ENCODE measurements at regions not wholly inside any gene's neighbourhood (a gene's known extent, or its start where the extent isn't known, plus 50 kb on each side); places are given as distances from the start of the nearest gene placed in this dataset.

DNA sequence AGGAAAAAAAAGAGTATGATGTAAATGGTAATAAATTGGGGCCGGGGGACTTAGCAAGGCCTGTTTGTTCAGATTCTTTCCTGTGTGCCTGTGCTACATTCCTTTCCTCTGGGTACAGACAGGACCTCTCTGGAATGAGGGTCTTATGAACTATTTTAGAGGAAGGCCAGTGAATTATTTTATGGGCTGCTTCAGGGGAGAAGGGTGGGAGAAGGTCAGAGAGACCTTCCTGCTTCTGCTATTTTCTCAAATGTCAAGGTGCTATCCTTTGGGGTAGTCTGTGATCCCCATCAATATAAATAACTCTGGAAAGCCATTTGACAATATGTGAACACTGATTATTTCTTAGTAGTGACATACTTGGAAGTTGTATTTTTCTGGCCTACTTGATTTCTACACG, 426.5 kb downstream of the SH2D4B start:
- no TSS peak for BruUV-seq (replicated peaks)
- Histone ChIP-seq H3K4me1 (ENCODE audit: control insufficient read depth, insufficient read depth, low read length) (peaks cover 7% of the 10 kb centered on the region; the same call in 1 of the 2 replicates), H3K4me2 (ENCODE audit: control insufficient read depth, insufficient read depth) (no peak overlapping the region), H3K27me3 (replicated peaks in 1 of 2; ENCODE audit: control insufficient read depth in 2 of 2, insufficient read depth in 2 of 2, low read length in 1 of 2) (no peaks in the 10 kb centered on the region), H4K20me1 (ENCODE audit: control insufficient read depth, insufficient read depth) (no peaks in the 10 kb centered on the region), H3K9ac (ENCODE audit: control insufficient read depth, insufficient read depth, low read length) (no peak overlapping the region), H2AFZ (ENCODE audit: control insufficient read depth, low read depth, low read length) (no peak overlapping the region), H3K36me3 (ENCODE audit: control insufficient read depth in 2 of 2, insufficient read depth in 2 of 2, low read length in 1 of 2) (no peaks in the 10 kb centered on the region), H3K79me2 (ENCODE audit: control insufficient read depth, insufficient read depth, low read length) (no peaks in the 10 kb centered on the region), H3K9me3 (replicated peaks; ENCODE audit: control insufficient read depth, insufficient read depth, low read length) (no peaks in the 10 kb centered on the region), H3K4me3 (no peak overlapping the region), H3K27ac (ENCODE audit: control insufficient read depth, insufficient read depth) (no peak overlapping the region)
- in situ Hi-C loops (cut with MboI) (no loop called here), intact Hi-C loops (cut with micrococcal nuclease; ENCODE audit: unreplicated experiment) (loop anchor here (10.0 kb wide), 1 partner anchor 141 kb away; no protein-coding TSS in a partner anchor)
- DNase-seq (ENCODE audit: low read depth, low spot score) (no peak), ATAC-seq (no peak), FAIRE-seq (peak; percentile 65)
- RAD21 ChIA-PET (ENCODE audit: unreplicated experiment), result no interaction called here
- POLR2A ChIA-PET, result no interaction called here
- TF ChIP-seq TCF12 (IDR thresholded peaks at IDR 0.05; ENCODE audit: low read depth, low read length), result no peak
- TF ChIP-seq POLR2AphosphoS5 (IDR thresholded peaks at IDR 0.05; ENCODE audit: low read length), result no peak
- TF ChIP-seq CTCF (IDR thresholded peaks at IDR 0.05 in 2 of 3, conservative IDR thresholded peaks at IDR 0.05 in 1 of 3; ENCODE audit: control insufficient read depth in 2 of 3, extremely low read depth in 1 of 3, insufficient read depth in 1 of 3, low read depth in 3 of 3, low read length in 3 of 3), result no peak
- no peak for TF ChIP-seq MEF2A (IDR thresholded peaks at IDR 0.05; ENCODE audit: insufficient read depth, low read depth, low read length)
- TF ChIP-seq ZNF622 (IDR thresholded peaks at IDR 0.05), result no peak
- TF ChIP-seq CBFB (IDR thresholded peaks at IDR 0.05; ENCODE audit: low read depth), result no peak
- TF ChIP-seq, protein P1, sequence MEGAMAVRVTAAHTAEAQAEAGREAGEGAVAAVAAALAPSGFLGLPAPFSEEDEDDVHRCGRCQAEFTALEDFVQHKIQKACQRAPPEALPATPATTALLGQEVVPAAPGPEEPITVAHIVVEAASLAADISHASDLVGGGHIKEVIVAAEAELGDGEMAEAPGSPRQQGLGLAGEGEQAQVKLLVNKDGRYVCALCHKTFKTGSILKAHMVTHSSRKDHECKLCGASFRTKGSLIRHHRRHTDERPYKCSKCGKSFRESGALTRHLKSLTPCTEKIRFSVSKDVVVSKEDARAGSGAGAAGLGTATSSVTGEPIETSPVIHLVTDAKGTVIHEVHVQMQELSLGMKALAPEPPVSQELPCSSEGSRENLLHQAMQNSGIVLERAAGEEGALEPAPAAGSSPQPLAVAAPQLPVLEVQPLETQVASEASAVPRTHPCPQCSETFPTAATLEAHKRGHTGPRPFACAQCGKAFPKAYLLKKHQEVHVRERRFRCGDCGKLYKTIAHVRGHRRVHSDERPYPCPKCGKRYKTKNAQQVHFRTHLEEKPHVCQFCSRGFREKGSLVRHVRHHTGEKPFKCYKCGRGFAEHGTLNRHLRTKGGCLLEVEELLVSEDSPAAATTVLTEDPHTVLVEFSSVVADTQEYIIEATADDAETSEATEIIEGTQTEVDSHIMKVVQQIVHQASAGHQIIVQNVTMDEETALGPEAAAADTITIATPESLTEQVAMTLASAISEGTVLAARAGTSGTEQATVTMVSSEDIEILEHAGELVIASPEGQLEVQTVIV (IDR thresholded peaks at IDR 0.05; ENCODE audit: borderline replicate concordance, partially characterized antibody), result no peak
- no peak for TF ChIP-seq CREB1 (IDR thresholded peaks at IDR 0.05; ENCODE audit: low read depth)
- no peak for TF ChIP-seq GABPA (IDR thresholded peaks at IDR 0.05; ENCODE audit: low read depth)
- 50% methylated on average over 2 of the region's 2 CpGs for WGBS (ENCODE audit: insufficient coverage, insufficient replicate concordance, low lambda C conversion rate, missing lambda C conversion rate)
- SMC1A ChIA-PET (ENCODE audit: uncharacterized antibody, unreplicated experiment), result interaction anchor here (1.0 to 1.7 kb wide), 3 partner anchors 16 to 68 kb away, joined by 3 to 4 read pairs (median 3); no protein-coding TSS in a partner anchor
- CTCF ChIA-PET, result interaction anchor here (0.7 to 1.6 kb wide), 4 partner anchors 34 to 860 kb away, joined by 3 to 6 read pairs (median 4); no protein-coding TSS in a partner anchor
